H1 (cell line): ENCODE measurements at regions not wholly inside any gene's neighbourhood (a gene's known extent, or its start where the extent isn't known, plus 50 kb on each side); places are given as distances from the start of the nearest gene placed in this dataset.

Experiments
- ASH2L ChIP-seq: fragments of 200-600, 300-600 bp; sonication (generic); IDR thresholded peaks from one replicate; pipeline ENCODE4 v1.7.1; 2017; ENCODE audit warnings: low read length
- BCL11A ChIP-seq, 2 experiments: IDR thresholded peaks; one replicate each; pipeline ENCODE4 v1.6.1; 2011; ENCODE audit warnings: low read depth in 2 of 2, low read length in 2 of 2, mild to moderate bottlenecking in 2 of 2
- BRCA1 ChIP-seq: IDR thresholded peaks from 2 replicates; pipeline ENCODE4 v1.6.1; 2012; ENCODE audit warnings: low read depth, low read length, improper control_type of control experiment
- CBX5 ChIP-seq: fragments of 300-800, 300-1000 bp; sonication (generic); IDR thresholded peaks from 2 replicates; pipeline ENCODE4 v1.7.1; 2016; ENCODE audit warnings: antibody characterized with exemption, low read length, low read depth
- EZH2 ChIP-seq: fragments of 200-600 bp; sonication (generic); IDR thresholded peaks from 2 replicates; pipeline ENCODE4 v1.7.1; 2012; ENCODE audit warnings: low read depth, mild to moderate bottlenecking, moderate library complexity, low read length, inconsistent platforms; ENCODE audit not compliant: severe bottlenecking
- HDAC6 ChIP-seq: IDR thresholded peaks from one replicate; pipeline ENCODE4 v1.7.1; 2012; ENCODE audit warnings: low read depth, mild to moderate bottlenecking, inconsistent platforms, low read length, moderate library complexity
- JUN ChIP-seq: IDR thresholded peaks from 2 replicates; pipeline ENCODE4 v1.6.1; 2011; ENCODE audit warnings: low read depth, mild to moderate bottlenecking, improper control_type of control experiment, low read length
- NANOG ChIP-seq: IDR thresholded peaks from 2 replicates; pipeline ENCODE4 v1.6.1; 2011; ENCODE audit warnings: low read length, low read depth, mild to moderate bottlenecking, inconsistent platforms; ENCODE audit not compliant: insufficient read depth, poor library complexity, severe bottlenecking
- NRF1 ChIP-seq: IDR thresholded peaks from 2 replicates; pipeline ENCODE4 v1.6.1; 2011; ENCODE audit warnings: mild to moderate bottlenecking, low read depth, low read length, improper control_type of control experiment
- POU5F1 ChIP-seq: IDR thresholded peaks from 2 replicates; pipeline ENCODE4 v1.6.1; 2011; ENCODE audit warnings: low read depth, mild to moderate bottlenecking, low read length, moderate library complexity
- RAD21 ChIP-seq, 2 experiments: IDR thresholded peaks in 1 of 2; conservative IDR thresholded peaks in 1 of 2; 2 replicates each; pipeline ENCODE4 v1.6.1; 2011; ENCODE audit warnings: low read depth in 2 of 2, low read length in 2 of 2, improper control_type of control experiment in 1 of 2, inconsistent platforms in 1 of 2, mild to moderate bottlenecking in 1 of 2, moderate library complexity in 1 of 2
- RBBP5 ChIP-seq: IDR thresholded peaks from 2 replicates; pipeline ENCODE4 v1.7.1; 2012; ENCODE audit warnings: low read depth, mild to moderate bottlenecking, inconsistent platforms, low read length, moderate library complexity, borderline replicate concordance
- SIX5 ChIP-seq: IDR thresholded peaks from 2 replicates; pipeline ENCODE4 v1.6.1; 2011; ENCODE audit warnings: mild to moderate bottlenecking, low read depth, low read length
- SP1 ChIP-seq: IDR thresholded peaks from 2 replicates; pipeline ENCODE4 v1.6.1; 2011; ENCODE audit warnings: low read depth, low read length
- SRF ChIP-seq: IDR thresholded peaks from 2 replicates; pipeline ENCODE4 v1.6.1; 2011; ENCODE audit warnings: mild to moderate bottlenecking, low read depth, low read length, moderate library complexity
- TAF1 ChIP-seq: IDR thresholded peaks from 2 replicates; pipeline ENCODE4 v1.6.1; 2011; ENCODE audit warnings: mild to moderate bottlenecking, low read depth, low read length
- TAF7 ChIP-seq: optimal IDR thresholded peaks from 2 replicates; pipeline ENCODE3; 2011; ENCODE audit warnings: low read depth, mild to moderate bottlenecking, inconsistent platforms, low read length, moderate library complexity, borderline replicate concordance
- TCF12 ChIP-seq: IDR thresholded peaks from 2 replicates; pipeline ENCODE4 v1.6.1; 2011; ENCODE audit warnings: low read depth, mild to moderate bottlenecking, low read length
- TEAD4 ChIP-seq: IDR thresholded peaks from 2 replicates; pipeline ENCODE4 v1.6.1; 2012; ENCODE audit warnings: low read depth, low read length, inconsistent platforms, mixed read lengths

GRCh38 chr14:44162197-44162596 lies 344.9 kb downstream of the FSCB start (continued):
- TF ChIP-seq BRCA1 (no peak), NRF1 (no peak), BCL11A (IDR thresholded peaks at IDR 0.05; ENCODE audit: low read depth in 2 of 2, low read length in 2 of 2) (no peak), SIX5 (no peak), TCF12 (no peak), CBX5 (no peak), NANOG (no peak), SP1 (no peak), TAF7 (no peak), POU5F1 (no peak), RBBP5 (no peak), TEAD4 (no peak), EZH2 (no peak), HDAC6 (no peak), ASH2L (no peak), JUN (no peak), RAD21 (IDR thresholded peaks at IDR 0.05 in 1 of 2, conservative IDR thresholded peaks at IDR 0.05 in 1 of 2; ENCODE audit: low read depth in 2 of 2, low read length in 2 of 2) (no peak), SRF (no peak), TAF1 (no peak)
